ENCODE measurements at regions not wholly inside any gene's neighbourhood (a gene's known extent, or its start where the extent isn't known, plus 50 kb on each side); places are given as distances from the start of the nearest gene placed in this dataset.

DNA sequence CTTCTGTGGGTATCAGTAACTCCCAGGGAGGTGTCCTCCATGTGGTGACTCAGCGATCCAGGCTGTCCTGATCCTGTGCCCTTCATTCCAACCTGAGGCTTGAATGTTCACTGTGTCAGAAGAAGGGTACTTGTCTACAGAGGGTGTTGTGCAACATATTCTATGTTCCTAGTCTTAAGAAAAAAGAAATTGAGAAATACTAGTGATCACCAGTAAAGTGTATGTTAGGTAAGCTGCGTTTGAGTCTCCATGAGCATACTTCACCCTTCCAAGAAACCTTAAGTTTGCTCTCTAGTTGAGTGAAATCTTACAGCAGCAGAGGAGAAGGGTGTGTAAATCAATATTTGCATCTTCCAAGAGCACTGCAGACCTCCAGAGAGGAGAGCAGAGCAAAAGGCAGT is 122.2 kb upstream of the SLC24A5 start:
- DNase-seq, result no peak

DNA sequence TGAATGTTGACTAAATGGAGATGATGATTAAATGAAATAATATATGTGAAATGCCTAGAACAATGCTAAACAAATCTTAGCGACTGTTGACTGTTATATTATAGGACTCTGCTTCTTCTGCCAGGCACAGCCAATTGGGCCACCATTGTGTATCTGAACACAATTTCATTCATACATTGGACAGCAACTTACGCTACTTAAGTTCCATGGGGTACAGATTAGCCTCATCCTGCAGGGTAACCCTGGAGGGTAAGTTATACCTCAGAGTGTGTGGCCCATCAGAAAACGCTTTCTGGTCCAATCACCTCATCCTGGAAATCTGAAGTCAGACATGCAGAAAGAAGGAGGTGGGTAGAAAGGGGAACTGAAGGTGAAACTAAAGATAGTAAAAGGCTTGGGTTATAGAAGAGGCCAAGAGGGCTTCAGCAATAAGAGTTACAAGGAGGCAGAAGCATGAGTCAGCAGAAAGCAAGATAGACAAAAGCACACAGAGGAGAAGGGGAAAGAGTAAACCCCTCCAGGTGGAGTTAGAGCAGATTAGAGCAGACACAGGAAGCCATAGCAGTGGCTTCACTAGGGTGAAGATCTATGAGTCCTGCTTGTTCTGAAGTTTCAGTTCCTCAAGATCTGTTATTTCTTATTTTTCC is 119.3 kb upstream of the SLC24A5 start:
- no peak for DNase-seq

DNA sequence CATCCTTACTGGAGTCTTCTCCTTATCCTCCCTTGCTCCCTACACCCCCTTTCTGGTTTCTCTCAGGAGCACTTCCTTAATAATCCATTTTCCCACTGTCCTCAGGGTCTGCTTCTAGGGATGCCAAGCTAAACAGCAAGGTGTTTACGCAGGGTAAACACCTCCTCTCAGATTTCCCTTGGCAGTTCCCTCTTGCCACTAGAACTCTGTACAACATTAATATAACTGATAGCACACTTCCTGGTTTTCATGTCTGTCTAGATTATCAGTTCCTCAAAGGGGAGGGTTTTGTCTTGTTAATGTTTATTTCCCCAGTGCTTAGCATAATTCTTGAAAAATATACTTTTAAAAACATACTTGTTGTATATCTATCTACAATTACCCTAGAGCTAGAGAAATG is 118.0 kb upstream of the SLC24A5 start:
- no peak for DNase-seq

DNA sequence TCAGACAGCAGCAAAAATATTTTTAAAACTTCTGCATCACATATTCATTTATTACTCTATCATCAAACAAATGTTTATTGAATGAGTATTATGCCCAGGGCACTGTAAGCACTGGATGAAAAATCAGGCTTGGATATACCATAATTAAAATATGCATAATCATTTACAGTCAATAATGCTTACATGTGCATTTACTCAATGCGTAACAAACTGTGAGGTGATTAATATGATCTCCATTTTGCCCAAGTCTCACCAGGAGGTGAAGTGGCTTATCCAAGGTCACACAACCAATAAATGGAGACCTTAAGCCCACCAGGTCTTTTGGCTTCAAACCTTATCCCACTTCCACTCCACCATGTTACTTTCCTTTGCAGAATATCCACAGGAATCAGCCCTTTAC is 117.3 kb upstream of the SLC24A5 start:
- DNase-seq, result no peak

DNA sequence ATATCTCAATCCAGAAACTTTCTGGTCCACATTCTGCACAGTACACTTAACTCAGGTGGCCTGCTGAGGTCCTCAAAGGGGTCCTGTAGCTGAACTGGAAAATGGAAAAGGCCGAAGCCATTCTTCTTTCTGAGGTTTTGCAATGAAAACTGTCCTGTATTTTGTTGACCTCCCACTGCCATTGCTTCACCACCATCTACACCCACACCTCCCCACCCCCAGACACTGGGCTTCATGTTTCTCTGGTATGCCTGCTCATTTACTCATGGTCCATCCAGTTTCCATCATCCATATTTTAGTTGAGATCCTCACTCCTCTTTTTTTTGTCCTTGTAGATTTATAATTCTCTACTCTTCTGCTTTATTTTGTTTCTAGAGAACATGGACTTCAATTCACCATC is 115.7 kb upstream of the SLC24A5 start:
- DNase-seq, result no peak

DNA sequence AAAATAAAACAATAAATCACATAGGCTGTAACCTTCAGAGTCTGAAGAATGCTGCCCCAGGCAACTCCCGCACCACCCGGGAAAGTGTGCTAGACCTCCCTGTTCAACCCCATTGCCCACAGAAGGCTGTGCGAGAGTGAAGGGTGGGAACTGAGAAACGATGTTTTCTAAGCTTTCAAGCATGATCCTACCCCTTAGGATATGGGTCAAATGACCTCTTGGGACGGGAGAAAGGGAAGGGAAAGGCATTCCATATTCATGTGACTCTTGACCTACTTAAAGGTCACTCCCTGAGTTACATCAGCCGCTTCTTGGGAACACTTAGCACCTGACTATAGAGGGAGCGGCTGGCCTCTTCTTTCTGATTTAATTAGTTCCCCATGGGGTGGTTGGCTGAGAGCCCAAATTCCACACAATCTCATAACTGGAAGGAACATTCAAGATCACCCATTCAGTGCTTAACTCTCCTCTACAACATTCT is 114.7 kb upstream of the SLC24A5 start:
- no peak for DNase-seq

DNA sequence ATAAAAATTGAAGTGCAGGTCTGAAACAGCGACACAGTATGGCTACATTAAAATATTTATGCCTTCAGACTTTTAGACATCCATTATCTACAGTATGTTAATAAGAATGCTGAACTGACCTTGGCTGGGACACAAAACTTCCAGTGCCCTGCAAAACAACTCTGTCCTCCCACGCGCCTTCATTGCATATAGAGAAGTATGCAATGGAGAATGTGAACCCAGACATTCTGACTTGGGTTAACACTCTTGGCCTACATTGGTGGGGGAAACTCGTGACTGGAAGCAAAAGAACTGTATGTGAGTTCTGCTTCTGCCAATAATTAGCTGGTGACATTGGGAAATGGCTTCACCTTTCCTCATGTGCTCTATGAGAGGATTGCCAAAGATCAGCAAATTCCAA is 110.5 kb upstream of the SLC24A5 start:
- DNase-seq, result no peak

DNA sequence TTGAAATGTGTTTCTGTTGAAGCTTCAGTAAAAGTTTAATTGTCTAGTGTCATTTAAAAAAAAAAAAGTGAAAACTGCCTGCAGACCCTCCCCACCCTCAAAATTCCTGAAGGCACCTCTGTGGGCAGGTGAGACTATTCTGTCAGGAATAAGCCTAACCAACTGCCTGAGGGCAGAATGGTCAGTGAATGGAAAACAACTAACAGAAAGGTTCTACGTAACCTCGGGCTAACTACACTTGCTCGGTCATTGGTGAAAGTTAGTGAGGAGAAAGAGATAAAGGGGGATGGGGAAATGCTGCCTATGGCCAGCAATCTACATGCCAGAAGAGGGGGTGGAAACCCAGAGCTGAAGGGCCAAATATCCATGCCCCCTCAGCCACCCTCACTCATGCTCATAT is 108.6 kb upstream of the SLC24A5 start:
- DNase-seq, result no peak

DNA sequence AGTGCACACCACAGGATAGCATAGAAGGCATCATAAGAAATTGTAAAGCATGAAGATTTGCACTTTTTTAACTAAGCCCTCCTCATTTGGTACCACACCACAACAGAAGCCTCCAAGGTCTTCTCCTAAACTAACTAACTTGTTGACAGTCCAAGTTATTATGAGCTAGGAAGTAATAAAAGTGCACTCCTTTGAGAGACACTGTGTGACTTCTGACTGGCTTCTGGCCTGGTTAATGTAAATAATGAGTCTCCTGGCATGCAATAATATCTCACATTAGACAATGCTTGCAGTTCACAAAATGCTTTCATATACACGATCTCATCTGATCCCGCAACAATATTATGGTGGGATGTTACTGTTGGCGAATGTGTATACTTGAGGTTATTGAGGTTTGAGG is 103.9 kb upstream of the SLC24A5 start:
- no peak for DNase-seq

DNA sequence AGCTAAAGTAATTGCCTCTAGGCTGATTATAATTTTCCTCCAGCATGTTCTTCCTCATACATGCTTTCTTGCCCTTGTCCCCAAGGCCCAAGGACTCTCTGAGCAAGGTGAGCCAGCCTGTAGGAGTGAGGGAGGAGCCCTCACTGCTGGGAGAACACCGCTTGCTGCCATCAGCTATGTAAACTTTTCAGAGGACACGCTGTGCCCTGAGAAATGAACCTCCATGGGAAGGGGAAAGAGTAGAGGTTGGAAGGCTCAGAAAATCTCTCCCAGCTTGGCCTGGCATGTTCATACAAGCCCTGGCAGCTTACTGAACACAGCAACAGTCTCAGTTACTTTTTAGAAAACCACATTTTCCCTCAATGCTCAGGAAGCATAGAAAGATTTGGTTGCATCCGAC is 103.0 kb upstream of the SLC24A5 start:
- DNase-seq, result no peak

DNA sequence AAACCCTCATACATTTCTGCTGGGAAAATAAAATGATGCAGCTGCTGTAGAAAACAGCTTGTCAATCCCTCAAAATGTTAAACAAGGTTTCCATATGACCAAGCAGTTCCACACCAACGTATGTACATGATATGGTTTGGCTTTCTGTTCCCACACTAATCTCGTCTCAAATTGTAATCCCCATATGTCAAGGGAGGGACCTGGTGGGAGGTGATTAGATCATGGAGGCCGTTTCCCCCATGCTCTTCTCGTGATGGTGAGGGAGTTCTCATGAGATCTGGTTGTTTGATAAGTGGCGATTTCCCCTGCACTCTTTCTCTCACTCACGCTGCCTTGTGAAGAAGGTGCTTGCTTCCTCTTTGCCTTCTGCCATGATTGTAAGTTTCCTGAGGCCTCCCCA is 100.6 kb upstream of the SLC24A5 start:
- DNase-seq, result no peak

DNA sequence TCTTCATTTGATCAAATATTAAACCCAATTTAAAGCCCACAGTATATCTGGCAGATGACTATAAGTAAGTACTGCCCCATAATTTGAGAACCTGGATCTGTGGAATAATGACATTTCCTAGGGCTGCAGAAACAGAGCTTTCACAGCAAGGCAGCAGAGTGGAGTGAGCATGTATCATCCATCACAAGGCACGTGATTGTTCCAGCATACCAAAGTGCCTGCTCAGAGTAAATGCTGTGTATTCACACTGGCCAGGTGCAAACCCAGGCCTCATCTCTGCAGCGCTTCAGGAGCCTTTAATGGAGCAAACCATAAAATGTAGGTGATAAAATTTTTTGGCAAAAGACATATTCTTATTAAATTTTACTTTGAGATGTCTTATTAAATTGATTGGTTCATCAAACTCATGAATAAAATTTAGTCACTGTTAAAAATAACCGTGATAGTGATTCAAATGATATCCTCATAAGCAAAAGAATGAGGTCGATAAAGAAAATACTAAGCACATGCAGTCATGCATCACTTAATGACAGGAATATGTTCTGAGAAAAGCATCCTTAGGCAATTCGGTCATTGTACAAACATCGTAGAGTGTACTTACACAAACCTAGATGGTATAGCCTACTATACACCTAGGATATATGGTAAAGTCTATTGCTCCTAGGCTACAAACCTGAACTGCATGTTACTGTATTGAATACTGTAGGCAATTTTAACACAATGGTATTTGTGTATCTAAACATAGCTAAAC is 99.3 kb upstream of the SLC24A5 start:
- DNase-seq, result peak; percentile 84

DNA sequence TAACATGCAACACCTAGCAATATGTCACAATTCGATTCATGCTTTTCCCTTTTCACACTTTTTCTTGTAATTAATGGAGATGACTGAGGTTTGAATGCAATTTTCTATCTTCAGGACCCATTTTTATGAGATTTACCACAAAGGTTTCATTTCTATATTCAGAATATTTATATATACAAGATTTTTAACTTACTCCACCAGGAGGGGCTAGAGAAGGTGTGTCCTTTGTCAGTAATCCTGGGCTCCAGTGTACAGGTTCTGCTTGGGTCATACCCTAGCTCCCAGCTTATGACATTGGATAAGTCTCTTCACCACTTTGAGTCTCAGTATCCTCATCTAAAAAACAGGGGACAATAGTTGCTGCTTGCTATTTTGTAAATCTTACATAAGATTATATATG is 95.7 kb upstream of the SLC24A5 start:
- no peak for DNase-seq

DNA sequence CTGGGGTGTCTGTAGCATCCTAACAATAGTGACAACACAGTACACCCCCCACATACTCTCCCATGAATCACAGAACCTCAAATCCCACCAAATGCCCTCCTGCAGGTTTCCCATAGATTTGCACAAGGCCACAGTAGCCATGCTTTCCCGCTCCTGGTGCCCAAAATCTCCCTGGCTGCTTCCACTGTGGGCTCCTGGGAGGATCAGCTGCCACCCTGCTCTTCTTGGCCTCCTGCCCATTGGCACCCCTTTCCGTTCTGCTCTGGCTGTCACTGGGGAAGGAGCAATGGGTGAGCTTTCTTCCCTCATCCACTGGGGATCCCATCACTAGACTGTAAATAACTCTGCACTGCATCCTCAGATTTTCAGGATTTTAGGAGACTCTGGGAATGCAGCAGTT is 92.1 kb upstream of the SLC24A5 start:
- DNase-seq, result no peak

DNA sequence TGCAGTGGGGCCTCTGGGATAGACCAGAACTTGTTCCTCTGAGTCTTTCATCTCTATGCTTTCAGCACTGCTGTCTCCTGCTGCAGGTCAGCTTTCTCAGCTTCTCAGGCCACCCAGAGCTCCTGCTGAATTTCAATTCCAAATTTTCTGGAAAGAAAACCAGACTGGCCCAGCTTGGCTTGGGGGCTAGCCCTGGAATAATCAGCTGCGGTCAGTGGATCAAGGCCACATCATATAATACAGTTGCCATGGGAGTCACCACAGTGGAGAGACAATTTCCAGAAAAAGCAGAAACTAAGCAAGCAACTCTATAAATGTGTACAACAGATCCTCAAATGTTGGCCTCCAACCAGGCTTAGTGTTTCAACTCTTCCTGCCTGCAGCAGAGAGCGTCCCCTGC is 91.1 kb upstream of the SLC24A5 start:
- DNase-seq, result no peak

DNA sequence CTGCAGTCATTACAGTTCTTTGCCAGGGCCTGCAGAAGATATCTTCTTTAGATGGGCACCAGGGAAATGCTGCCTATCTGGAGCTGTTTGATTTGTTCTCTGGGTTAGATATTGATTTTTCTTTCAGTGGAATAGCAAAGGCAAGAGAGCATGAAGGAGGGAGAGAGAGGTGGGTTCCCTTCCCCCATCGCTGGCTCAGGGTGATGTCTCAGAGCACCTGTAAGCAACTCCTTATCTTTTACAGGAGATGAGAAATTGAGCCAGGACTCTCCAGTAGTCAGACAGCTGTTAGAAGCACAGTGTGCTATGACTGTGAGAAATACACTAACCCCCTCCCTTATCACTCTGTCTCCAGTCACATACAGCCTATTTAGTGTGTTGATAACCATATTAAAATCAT is 89.3 kb upstream of the SLC24A5 start:
- no peak for DNase-seq

DNA sequence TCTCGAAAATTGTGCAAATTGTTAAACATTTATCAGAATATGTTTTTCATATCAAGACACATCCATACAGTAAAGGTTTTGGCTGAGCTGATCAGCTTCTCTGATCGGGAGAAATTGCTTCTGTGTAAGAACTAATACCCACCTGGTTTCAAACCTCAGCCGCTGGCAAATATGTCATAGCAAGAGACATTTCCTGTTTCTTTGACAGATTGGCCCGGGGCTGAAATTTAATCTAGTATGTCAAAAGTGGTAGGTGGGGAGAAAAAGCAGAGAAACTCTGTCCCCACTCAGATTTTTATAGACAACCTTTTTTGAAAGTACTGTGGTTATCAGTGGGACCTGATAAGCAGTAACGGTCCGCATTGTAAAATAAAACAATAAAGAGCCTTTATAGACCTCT is 88.8 kb upstream of the SLC24A5 start:
- no peak for DNase-seq

DNA sequence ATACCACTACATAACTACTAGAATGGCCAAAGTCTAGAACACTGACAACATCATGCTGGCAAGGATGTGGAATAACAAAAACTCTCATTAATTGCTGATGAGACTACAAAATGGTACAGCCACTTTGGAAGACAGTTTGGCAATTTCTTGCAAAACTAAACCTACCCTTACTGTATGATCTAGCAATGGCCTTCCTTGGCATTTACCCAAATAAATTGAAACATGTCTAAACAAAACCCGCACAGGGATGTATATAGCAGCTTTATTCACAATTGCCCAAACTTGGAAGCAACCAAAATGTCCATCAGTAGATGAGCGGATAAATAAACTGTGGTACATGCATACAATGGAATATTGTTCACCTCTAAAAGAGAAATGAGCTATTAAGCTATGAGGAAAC is 87.9 kb upstream of the SLC24A5 start:
- no peak for DNase-seq

DNA sequence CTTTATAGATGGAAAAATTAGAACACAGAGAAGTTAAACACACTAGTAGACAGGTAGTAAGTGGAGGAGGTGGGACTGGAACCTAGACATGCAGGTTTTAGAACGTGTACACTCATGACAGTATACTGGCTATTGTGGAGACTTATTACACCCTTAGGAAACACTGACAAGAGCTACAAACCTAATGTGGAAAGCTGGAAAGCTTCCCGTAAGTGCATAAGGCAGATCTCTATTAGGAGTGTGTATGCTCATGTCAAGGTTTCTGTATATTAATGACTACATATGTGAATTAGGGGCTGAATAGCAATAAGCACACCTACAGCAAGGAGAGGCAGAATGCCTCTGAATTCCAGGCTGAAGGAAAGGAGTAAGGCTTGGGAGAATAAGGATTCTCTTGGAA is 82.6 kb upstream of the SLC24A5 start:
- DNase-seq, result no peak

DNA sequence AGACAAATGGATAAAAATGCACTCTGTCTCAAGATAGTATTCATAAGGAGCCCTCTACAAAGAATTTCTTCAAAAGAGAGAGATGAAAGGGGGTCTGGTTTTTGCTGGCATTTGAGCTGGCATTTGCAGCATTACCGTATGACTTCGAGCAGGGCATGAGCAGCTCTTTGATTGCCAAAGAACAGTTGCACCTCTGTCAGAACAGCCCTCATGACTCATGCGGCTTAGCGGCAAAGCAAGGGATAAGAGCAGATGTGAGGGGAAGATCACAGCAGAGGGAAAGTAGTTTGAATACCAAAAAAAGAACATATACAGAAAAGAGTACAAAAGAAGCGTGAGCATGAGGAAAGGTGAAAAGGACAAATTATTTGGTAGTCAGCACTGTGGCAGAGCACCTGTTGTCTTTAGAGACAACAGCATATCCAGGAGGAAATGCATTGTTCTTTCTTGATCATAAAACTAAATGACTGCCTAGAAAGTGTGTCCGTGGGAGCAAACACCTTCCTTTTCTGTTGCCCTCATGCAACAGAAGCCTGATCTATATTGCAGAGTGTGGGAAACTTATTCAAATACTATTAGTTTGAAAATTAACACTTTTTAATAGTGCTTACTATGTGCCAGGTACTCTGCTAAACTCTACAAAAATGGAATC is 80.5 kb upstream of the SLC24A5 start:
- DNase-seq, result no peak

DNA sequence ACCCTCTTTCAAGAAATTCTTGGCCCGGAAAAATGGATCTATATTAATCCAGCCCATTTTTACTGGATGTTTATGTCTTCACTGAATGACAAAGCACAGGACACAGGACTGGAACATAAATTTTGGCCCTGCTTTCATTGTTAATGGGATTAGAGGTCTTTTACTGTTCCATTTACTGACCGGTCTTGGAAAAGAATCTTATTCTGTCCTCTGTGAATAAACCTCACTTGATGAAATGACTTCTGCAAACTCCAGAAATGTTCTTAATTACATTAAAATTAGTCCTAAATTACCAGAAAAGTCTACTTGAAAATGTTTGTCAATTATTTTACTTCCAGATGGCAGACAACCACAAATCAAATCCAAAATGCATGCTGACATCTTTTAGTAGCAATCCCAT is 79.3 kb upstream of the SLC24A5 start:
- DNase-seq, result no peak

DNA sequence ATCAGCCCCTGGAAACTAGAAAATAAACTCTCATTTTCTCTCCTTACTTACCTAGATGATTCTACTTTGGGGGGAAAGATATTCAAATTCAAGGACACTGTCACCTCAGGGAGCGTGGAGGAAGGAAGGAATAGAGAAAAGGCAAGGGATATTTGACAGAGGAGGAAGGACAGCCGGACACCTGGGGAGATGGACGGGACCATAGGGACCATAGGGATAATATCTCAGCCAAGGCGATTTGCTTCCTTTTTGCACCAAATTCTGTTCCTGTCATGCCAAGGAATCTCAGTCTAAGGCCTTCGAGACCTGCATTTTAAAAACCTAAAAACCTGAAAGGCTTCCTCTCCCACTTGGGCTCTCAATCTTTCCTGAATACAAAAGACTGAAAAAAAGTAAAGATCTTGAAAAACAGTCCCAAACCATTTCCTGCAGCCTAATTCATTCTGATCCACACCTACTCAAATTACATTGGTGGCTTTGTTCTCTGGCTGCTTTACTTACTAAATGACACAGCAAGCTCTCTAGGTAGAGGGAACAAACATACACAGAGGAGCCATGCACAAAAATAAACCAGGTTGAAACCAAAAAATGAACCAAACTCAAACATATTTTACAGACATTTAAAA is 73.9 kb upstream of the SLC24A5 start:
- DNase-seq, result peak; percentile 20

DNA sequence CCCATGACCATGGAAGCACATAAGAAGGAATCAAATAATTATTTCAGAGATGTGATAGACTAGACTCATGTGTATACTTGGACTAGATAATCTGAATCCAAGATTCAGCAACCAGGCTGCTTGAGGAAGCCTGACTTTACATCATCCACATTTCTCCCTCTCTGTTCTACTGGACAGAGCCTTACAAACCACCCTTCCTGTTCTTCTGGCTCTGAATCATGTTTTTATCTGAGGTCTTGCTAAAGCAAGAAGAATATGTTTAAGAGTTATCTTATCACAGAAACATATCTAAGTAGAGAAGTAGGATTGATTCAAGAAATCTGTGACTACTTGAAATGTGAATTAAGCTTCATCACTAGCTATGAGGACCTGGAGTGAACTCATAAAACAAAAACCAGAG is 71.1 kb upstream of the SLC24A5 start:
- no peak for DNase-seq

DNA sequence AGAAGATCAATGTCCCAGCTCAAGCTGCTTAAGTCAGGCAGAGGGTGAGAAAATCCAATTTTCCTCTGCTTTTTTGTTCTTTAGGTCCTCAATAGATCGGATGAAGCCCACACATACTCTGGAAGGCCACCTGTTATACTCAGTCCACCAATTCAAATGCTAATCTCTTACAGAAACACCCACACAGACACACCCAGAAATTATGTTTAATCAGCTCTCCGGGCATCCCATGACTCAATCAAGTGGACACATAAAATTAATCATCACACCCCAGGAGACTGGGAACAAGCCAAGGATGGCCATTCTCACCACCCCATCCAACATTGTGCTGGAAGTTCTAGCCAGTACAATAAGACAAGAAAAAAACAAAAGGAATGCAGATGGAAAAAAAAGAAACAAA is 67.8 kb upstream of the SLC24A5 start:
- DNase-seq, result peak; percentile 14

Measured in NCI-H345 (cell line).